ENCODE measurements at regions not wholly inside any gene's neighbourhood (a gene's known extent, or its start where the extent isn't known, plus 50 kb on each side); places are given as distances from the start of the nearest gene placed in this dataset.

- TF ChIP-seq EZH2 (IDR thresholded peaks at IDR 0.05; ENCODE audit: borderline replicate concordance, low read length) = no peak
- no peak for TF ChIP-seq CTCF (IDR thresholded peaks at IDR 0.05; ENCODE audit: low read length)
Observed at GRCh38 chr5:71864730-71865601, 145.9 kb downstream of the CARTPT start.

All from OCI-LY1 (cell line).